Lung (tissue), 11 donors: ENCODE measurements at regions not wholly inside any gene's neighbourhood (a gene's known extent, or its start where the extent isn't known, plus 50 kb on each side); places are given as distances from the start of the nearest gene placed in this dataset.

ENCODE experiments used
- ATAC-seq: fragments of 200-7000 bp; cut with Tn5 transposase; one replicate; pipeline ENCODE4 v1.9.1; 2020; ENCODE audit warnings: moderate number of reproducible peaks; ENCODE audit not compliant: insufficient read depth, low FRiP score
- DNase-seq, 3 donors: peaks; one replicate each; pipeline ENCODE4 v3.0.0-alpha.2; 2013 to 2017
- H3K27ac ChIP-seq, 2 donors: one replicate each; pipeline ENCODE4 v1.5.1; 2013; ENCODE audit warnings: mild to moderate bottlenecking in 2 of 2, moderate library complexity in 2 of 2, control low read depth in 1 of 2, inconsistent platforms in 1 of 2, low read depth in 1 of 2, low read length in 1 of 2
- H3K27me3 ChIP-seq, 3 donors: one replicate each; pipeline ENCODE4 v1.5.1; 2013; ENCODE audit warnings: low read length in 2 of 3; ENCODE audit not compliant: control insufficient read depth in 3 of 3, insufficient read depth in 3 of 3
- H3K36me3 ChIP-seq, 4 donors: one replicate each; pipeline ENCODE4 v1.5.1; 2013; ENCODE audit warnings: low read length in 4 of 4, mild to moderate bottlenecking in 1 of 4, moderate library complexity in 1 of 4; ENCODE audit not compliant: control insufficient read depth in 4 of 4, insufficient read depth in 4 of 4
- H3K4me1 ChIP-seq, 5 donors: one replicate each; pipeline ENCODE4 v1.5.1; 2013; ENCODE audit warnings: low read length in 5 of 5, mild to moderate bottlenecking in 2 of 5, moderate library complexity in 1 of 5; ENCODE audit not compliant: control insufficient read depth in 5 of 5, insufficient read depth in 5 of 5
- H3K4me3 ChIP-seq: one replicate; pipeline ENCODE4 v1.5.1; 2013; ENCODE audit warnings: mild to moderate bottlenecking, control low read depth, moderate library complexity
- H3K9ac ChIP-seq, 2 donors: one replicate each; pipeline ENCODE4 v1.5.1; 2013; ENCODE audit warnings: low read length in 2 of 2, control low read depth in 1 of 2; ENCODE audit not compliant: insufficient read depth in 1 of 2
- H3K9me3 ChIP-seq, 4 donors: one replicate each; pipeline ENCODE4 v1.5.1; 2013; ENCODE audit warnings: low read length in 3 of 4, mild to moderate bottlenecking in 1 of 4, moderate library complexity in 1 of 4; ENCODE audit not compliant: control insufficient read depth in 4 of 4, insufficient read depth in 3 of 4
- CTCF ChIP-seq: IDR thresholded peaks from 2 replicates; pipeline ENCODE4 v1.5.1; 2012; ENCODE audit warnings: mild to moderate bottlenecking; ENCODE audit errors: control extremely low read depth, extremely low read depth
- WGBS, 2 donors: extraction: QIAGEN DNeasy Blood & Tissue Kit; methylation state at CpG; one replicate each; pipeline ENCODE4 v1.1.7; 2013; 5-methylcytosine and 5-hydroxymethylcytosine counted together
- donor health status: control.
- donor health status: control.
- donor health status: Bipolar disorder and iron deficiency.
- donor health status: healthy.
- donor health status: DM: yes; HTN: yes; CAD: no.

DNA sequence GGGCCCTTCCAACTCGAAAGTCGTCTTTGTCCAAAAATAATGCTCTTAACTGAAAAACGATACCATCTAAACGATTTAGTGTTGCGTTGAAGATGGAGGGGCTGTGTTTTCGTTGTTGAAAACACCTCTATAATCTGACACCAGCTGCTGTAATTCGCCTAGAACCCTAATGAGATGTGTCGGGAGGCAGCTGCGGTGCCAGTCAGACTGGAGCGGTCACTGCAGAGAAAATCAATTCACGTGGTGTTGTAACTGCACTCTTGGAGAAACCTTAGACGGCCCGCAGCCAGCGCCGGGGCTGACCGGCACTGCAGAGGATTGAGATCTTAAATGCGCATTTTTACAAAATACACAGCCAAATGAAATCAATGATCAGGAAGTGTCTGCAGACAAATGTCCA is 339.1 kb downstream of the ZNF536 start:
- peaks cover 0 to 30% (median 1%) of the 10 kb centered on the region in 5 donors for H3K4me1 ChIP-seq
- no peak for TF ChIP-seq CTCF
- no peak overlapping the region for H3K4me3 ChIP-seq
- H3K9me3 ChIP-seq: peaks cover 0 to 4% (median 0%) of the 10 kb centered on the region in 4 donors
- peak in 2 of 3 donors; percentile 52 to 64 for DNase-seq
- peaks cover 0 to 10% (median 4%) of the 10 kb centered on the region in 3 donors for H3K27me3 ChIP-seq
- no peak for ATAC-seq
- no peaks in the 10 kb centered on the region for H3K36me3 ChIP-seq
- H3K27ac ChIP-seq: no peak overlapping the region
- H3K9ac ChIP-seq: no peak overlapping the region
- WGBS, 2 donors: 45 to 59% methylated on average over 17 of the region's 17 CpGs

DNA sequence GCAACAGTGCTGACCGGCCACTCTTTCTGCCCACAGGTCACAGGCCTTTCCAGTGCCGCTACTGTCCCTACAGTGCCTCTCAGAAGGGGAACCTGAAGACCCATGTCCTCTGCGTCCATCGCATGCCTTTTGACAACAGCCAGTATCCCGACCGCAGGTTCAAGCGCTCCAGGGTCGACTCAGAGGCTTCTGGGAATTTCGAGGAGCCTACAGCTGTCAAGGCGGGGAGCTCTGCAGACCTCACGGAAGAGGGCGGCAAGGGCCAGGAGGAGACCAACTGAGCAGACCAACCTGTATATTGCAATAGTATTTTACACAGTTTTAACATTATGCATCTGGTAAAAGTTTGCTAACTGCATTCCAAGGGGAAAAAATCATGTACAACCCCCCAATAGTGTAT is 338.5 kb downstream of the ZNF536 start:
- Histone ChIP-seq H3K4me1 (peaks cover 0 to 30% (median 1%) of the 10 kb centered on the region in 5 donors), H3K9me3 (peaks cover 0 to 4% (median 0%) of the 10 kb centered on the region in 4 donors), H3K27me3 (peaks cover 0 to 10% (median 4%) of the 10 kb centered on the region in 3 donors), H3K27ac (no peak overlapping the region), H3K4me3 (no peak overlapping the region), H3K36me3 (no peaks in the 10 kb centered on the region), H3K9ac (no peak overlapping the region)
- ATAC-seq (no peak), DNase-seq (no peak)
- TF ChIP-seq CTCF: no peak
- WGBS, 2 donors: 80 to 81% methylated on average over 12 of the region's 12 CpGs

DNA sequence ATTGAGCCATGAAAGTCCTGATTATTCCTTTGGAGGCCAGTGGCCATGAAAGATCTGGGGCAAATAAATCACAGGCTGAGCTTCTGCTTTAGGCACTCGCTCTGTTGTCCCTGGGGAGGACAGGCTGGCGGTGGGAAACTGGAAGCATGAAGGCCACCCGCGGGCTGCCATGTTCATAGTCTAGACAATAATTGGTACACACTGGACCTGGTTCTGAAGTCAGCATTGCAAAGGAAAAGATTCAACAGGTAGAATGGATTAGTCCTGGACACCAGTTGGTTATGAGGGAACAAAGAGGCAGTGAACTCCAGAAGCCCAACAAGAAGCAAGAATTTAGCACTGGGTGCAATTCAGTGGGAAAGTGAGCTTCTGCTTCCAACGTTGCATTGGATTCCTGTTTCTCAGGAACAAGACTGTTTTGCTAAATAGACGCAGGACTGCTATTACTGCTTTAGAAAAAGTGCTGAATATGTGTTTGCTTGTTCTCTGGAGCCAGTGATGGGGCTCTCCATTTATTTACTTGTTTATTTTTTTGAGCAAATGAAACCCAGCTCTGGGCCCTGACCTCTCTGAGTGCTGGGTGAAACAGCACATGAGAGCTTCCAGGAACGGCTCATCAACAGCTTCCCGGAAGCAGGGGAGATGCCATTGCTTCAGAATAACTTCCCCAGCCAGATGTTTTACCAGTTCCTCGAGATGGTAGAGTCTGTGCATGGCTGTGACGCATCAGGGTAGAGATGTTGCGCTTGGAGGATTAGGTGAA is 336.4 kb downstream of the ZNF536 start:
- Histone ChIP-seq H3K36me3 (no peaks in the 10 kb centered on the region), H3K27ac (no peak overlapping the region), H3K4me3 (no peak overlapping the region), H3K9me3 (peaks cover 0 to 4% (median 0%) of the 10 kb centered on the region in 4 donors), H3K9ac (no peak overlapping the region), H3K27me3 (peaks cover 0 to 10% (median 4%) of the 10 kb centered on the region in 3 donors), H3K4me1 (peaks cover 0 to 34% (median 1%) of the 10 kb centered on the region in 5 donors)
- no peak for TF ChIP-seq CTCF
- ATAC-seq (no peak), DNase-seq (peak; percentile 53 to 69 (median 54))
- 84 to 88% methylated on average over 11 of the region's 11 CpGs for WGBS, 2 donors
